Breast epithelium (tissue), 4 donors: ENCODE measurements at regions not wholly inside any gene's neighbourhood (a gene's known extent, or its start where the extent isn't known, plus 50 kb on each side); places are given as distances from the start of the nearest gene placed in this dataset.

ENCODE experiments used
- DNase-seq, 2 donors: peaks; one replicate each; pipeline ENCODE4 v3.0.0-alpha.2; 2019; ENCODE audit warnings: low spot score in 2 of 2
- H3K27ac ChIP-seq, 2 donors: fragments of 200-600 bp; sonication (generic) in 1 of 2; one replicate each; pipeline ENCODE4 v1.5.1; 2016 to 2019; ENCODE audit warnings: mild to moderate bottlenecking in 1 of 2
- H3K27me3 ChIP-seq, 2 donors: fragments of 200-600 bp; sonication (generic) in 1 of 2; one replicate each; pipeline versions ENCODE4 v1.5.1 to v1.6.0; 2017 to 2019; ENCODE audit warnings: control low read depth in 1 of 2, mild to moderate bottlenecking in 1 of 2
- H3K36me3 ChIP-seq: fragments of 200-600 bp; one replicate; pipeline ENCODE4 v1.5.1; 2019
- H3K4me1 ChIP-seq, 2 donors: fragments of 200-600 bp; sonication (generic); one replicate each; pipeline ENCODE4 v1.5.1; 2016 to 2019; ENCODE audit warnings: control low read depth in 1 of 2
- H3K4me3 ChIP-seq, 3 donors: fragments of 200-600 bp; sonication (generic); 1 replicate in 2 of 3; 2 replicates in 1 of 3; pipeline ENCODE4 v1.5.1; 2016 to 2019; ENCODE audit warnings: mild to moderate bottlenecking in 3 of 3, moderate library complexity in 2 of 3
- H3K9me3 ChIP-seq, 2 donors: fragments of 200-600 bp; sonication (generic) in 1 of 2; one replicate each; pipeline ENCODE4 v1.5.1; 2016 to 2019; ENCODE audit warnings: control low read depth in 1 of 2
- CTCF ChIP-seq, 3 donors: fragments of 450-650 bp; IDR thresholded peaks; one replicate each; pipeline ENCODE4 v1.5.1; 2016 to 2017; ENCODE audit warnings: antibody characterized with exemption in 3 of 3, mild to moderate bottlenecking in 3 of 3, moderate library complexity in 3 of 3
- POLR2A ChIP-seq: fragments of 450-650 bp; IDR thresholded peaks from one replicate; pipeline ENCODE4 v1.6.1; 2016; ENCODE audit warnings: antibody characterized with exemption, mild to moderate bottlenecking, moderate library complexity
- POLR2AphosphoS5 ChIP-seq, 3 donors: sonication (generic); formaldehyde crosslinking; IDR thresholded peaks; one replicate each; pipeline ENCODE4 v1.6.1; 2017; ENCODE audit warnings: antibody characterized with exemption in 3 of 3
- intact Hi-C: fragments of 100-400 bp; cut with DNase I; formaldehyde crosslinking; loops from one replicate; pipeline ENCODE4 v1.15.1; 2023; ENCODE audit warnings: low total_unique reads

GRCh38 chrX:33298622-33299021, 87.3 kb upstream of the DMD start:
- H3K9me3 ChIP-seq: no peaks in the 10 kb centered on the region
- DNase-seq: no peak
- no peaks in the 10 kb centered on the region for H3K4me1 ChIP-seq
- H3K36me3 ChIP-seq: no peaks in the 10 kb centered on the region
- no peak overlapping the region for H3K4me3 ChIP-seq
- intact Hi-C loops: no loop called here
- no peak for TF ChIP-seq POLR2AphosphoS5 (IDR thresholded peaks at IDR 0.05)
- no peak for TF ChIP-seq CTCF (IDR thresholded peaks at IDR 0.05)
- no peak for TF ChIP-seq POLR2A
- no peaks in the 10 kb centered on the region for H3K27me3 ChIP-seq
- H3K27ac ChIP-seq: no peak overlapping the region

- H3K4me3 ChIP-seq: no peak overlapping the region
- H3K36me3 ChIP-seq: no peaks in the 10 kb centered on the region
- no peak for DNase-seq
- H3K4me1 ChIP-seq: no peaks in the 10 kb centered on the region
- peaks cover 0 to 4% of the 10 kb centered on the region in 2 donors for H3K27me3 ChIP-seq
- TF ChIP-seq CTCF (IDR thresholded peaks at IDR 0.05) (no peak), POLR2AphosphoS5 (IDR thresholded peaks at IDR 0.05) (no peak), POLR2A (no peak)
- no peak overlapping the region for H3K27ac ChIP-seq
- no peaks in the 10 kb centered on the region for H3K9me3 ChIP-seq
- intact Hi-C loops: no loop called here
Measured at GRCh38 chrX:33285550-33285949, 74.2 kb upstream of the DMD start.

- H3K27me3 ChIP-seq: peaks cover 0 to 4% of the 10 kb centered on the region in 2 donors
- no peak overlapping the region for H3K27ac ChIP-seq
- intact Hi-C loops: no loop called here
- H3K9me3 ChIP-seq: no peaks in the 10 kb centered on the region
- no peak overlapping the region for H3K4me3 ChIP-seq
- no peaks in the 10 kb centered on the region for H3K4me1 ChIP-seq
- no peak for DNase-seq
- no peak for TF ChIP-seq POLR2AphosphoS5 (IDR thresholded peaks at IDR 0.05)
- TF ChIP-seq POLR2A: no peak
- TF ChIP-seq CTCF (IDR thresholded peaks at IDR 0.05): no peak
- no peaks in the 10 kb centered on the region for H3K36me3 ChIP-seq
Measured at GRCh38 chrX:33277046-33277445, 65.7 kb upstream of the DMD start.

- no peak overlapping the region for H3K27ac ChIP-seq
- intact Hi-C loops: no loop called here
- no peak for TF ChIP-seq POLR2A
- H3K27me3 ChIP-seq: no peaks in the 10 kb centered on the region
- DNase-seq: no peak
- H3K4me3 ChIP-seq: no peak overlapping the region
- H3K9me3 ChIP-seq: no peaks in the 10 kb centered on the region
- H3K36me3 ChIP-seq: no peaks in the 10 kb centered on the region
- H3K4me1 ChIP-seq: no peaks in the 10 kb centered on the region
Measured at GRCh38 chrX:33273535-33273934, 62.2 kb upstream of the DMD start.

- Histone ChIP-seq H3K4me3 (no peak overlapping the region), H3K9me3 (no peaks in the 10 kb centered on the region), H3K4me1 (no peaks in the 10 kb centered on the region), H3K27ac (no peak overlapping the region), H3K36me3 (no peaks in the 10 kb centered on the region), H3K27me3 (no peaks in the 10 kb centered on the region)
- intact Hi-C loops: no loop called here
- no peak for DNase-seq
- TF ChIP-seq POLR2A: no peak
- no peak for TF ChIP-seq POLR2AphosphoS5 (IDR thresholded peaks at IDR 0.05)
- TF ChIP-seq CTCF (IDR thresholded peaks at IDR 0.05): no peak
Measured at GRCh38 chrX:33272986-33273385, 61.6 kb upstream of the DMD start.
